HG02759 (cell line): ENCODE measurements at regions not wholly inside any gene's neighbourhood (a gene's known extent, or its start where the extent isn't known, plus 50 kb on each side); places are given as distances from the start of the nearest gene placed in this dataset.
"Not testable (repeated sequence)": the region's sequence is repeated elsewhere in the genome, so short reads cannot be mapped to it uniquely, and the experiment has no call there.

ENCODE experiments used
- ATAC-seq: cut with Tn5 transposase; IDR thresholded peaks from one replicate; pipeline ENCODE4 v1.9.1; 2021; ENCODE audit warnings: mild to moderate bottlenecking, moderate library complexity; ENCODE audit not compliant: unreplicated experiment

DNA sequence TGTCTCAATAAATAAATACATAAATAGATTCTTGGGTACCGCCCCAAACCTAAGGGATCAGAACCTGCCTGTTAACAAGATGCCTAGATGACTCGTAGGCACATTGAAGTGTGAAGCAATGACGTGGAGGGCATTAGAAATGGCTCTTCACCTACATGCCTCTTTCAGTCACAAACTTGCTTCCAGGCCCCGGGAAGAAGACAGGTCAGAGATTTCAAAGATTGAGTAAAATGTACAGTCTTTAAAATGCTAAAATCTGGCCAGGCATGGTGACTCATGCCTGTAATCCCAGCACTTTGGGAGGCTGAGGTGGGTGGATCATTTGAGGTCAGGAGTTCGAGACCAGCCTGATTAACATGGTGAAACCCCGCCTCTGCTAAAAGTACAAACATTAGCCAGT lies 480.8 kb upstream of the JARID2 start:
- no peak for ATAC-seq

GRCh38 chr6:14765721-14766390 lies 480.0 kb upstream of the JARID2 start:
- ATAC-seq: no peak

GRCh38 chr6:14766391-14766994 lies 479.4 kb upstream of the JARID2 start:
- ATAC-seq: no peak

- ATAC-seq: no peak
Measured at GRCh38 chr6:14767226-14767625, 478.6 kb upstream of the JARID2 start.

- ATAC-seq: no peak
Measured at GRCh38 chr6:14770040-14770439, 475.8 kb upstream of the JARID2 start.

GRCh38 chr6:14770572-14770971 lies 475.3 kb upstream of the JARID2 start:
- ATAC-seq: no peak

DNA sequence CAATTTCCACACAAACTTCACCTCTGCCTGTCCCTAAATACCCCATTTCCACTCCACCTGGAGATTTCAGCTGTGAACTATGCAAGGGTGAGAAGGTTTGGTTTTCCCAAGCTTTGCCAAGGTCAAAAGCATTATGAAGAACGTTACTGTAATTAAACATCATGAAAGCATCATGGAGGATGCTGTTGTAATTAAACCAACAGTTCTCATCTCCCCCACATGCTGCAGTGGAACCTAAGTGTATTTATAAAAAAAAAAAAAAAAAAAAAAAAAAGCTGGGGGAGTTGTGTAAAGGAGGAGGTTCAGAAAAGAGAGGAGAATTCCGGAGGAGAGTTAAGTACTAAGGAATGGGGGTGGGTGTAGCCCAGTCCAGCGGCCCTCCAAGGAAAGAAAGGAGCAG lies 474.9 kb upstream of the JARID2 start:
- no peak for ATAC-seq

GRCh38 chr6:14772188-14772587 lies 473.7 kb upstream of the JARID2 start:
- ATAC-seq: no peak

GRCh38 chr6:14775528-14775927 lies 470.3 kb upstream of the JARID2 start:
- ATAC-seq: no peak

GRCh38 chr6:14776307-14776706 lies 469.6 kb upstream of the JARID2 start:
- ATAC-seq: no peak

DNA sequence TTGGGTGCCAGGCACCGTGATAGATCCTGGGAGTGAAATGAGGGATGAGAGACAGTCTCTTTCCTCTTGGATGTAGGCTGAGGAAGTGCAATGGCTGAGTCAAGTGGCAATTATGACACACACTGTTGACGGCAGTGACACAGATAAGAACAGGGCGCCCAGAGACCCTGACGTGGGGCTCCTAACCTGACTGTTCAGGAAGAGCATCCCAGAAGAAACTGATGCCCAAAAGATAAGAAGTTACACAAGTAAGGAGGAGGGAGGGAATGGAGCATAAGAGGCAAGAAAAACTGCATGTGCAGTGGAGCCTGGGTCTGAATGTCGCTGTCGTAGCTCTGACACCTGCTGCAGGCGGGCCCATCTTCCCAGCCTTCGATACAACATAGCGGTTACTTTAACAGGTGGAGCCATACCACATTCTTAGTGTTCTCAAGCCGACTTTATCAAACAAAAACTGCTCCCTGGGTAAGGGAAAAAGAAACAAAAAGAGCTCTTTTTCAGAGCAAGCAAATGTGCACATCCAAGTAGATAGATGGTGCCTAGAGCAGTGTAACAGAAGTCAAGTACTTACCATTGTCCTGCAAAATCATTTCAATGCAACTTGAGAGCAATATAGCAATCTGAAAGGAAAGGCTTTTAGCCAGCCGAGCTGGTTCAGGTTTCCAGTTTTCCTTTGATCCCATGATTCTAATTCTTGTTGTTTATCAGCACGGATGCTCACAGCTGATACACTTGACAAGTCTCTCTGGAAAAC lies 463.9 kb upstream of the JARID2 start:
- no peak for ATAC-seq

GRCh38 chr6:14782921-14783464 lies 462.9 kb upstream of the JARID2 start:
- ATAC-seq: not testable (repeated sequence)

GRCh38 chr6:14783594-14783993 lies 462.3 kb upstream of the JARID2 start:
- no peak for ATAC-seq

GRCh38 chr6:14784596-14785492 lies 461.0 kb upstream of the JARID2 start:
- ATAC-seq: no peak

- no peak for ATAC-seq
Measured at GRCh38 chr6:14785493-14785790, 460.4 kb upstream of the JARID2 start.

- ATAC-seq: no peak
Measured at GRCh38 chr6:14786008-14786407, 459.9 kb upstream of the JARID2 start.

DNA sequence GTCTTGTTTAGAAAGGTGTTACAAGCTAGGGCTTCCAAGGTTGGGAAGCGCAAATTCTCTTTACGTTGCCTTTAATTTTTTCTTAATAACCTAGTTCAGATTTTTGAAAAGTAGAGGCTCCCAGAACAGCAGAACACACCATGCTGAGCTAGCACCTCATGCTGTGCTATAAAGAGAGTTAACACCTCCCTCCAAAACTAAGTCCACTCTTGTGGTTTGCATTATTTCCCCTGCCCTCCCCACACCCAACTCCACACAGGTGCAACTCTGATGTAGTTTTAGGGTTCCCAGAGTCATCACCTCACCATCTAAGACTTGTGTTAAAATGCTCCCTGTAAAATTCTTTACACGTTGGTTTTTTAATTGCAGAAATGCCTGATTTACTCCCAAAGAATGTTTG lies 459.4 kb upstream of the JARID2 start:
- no peak for ATAC-seq

- no peak for ATAC-seq
Measured at GRCh38 chr6:14787250-14787649, 458.6 kb upstream of the JARID2 start.

GRCh38 chr6:14787677-14788076 lies 458.2 kb upstream of the JARID2 start:
- ATAC-seq: no peak

DNA sequence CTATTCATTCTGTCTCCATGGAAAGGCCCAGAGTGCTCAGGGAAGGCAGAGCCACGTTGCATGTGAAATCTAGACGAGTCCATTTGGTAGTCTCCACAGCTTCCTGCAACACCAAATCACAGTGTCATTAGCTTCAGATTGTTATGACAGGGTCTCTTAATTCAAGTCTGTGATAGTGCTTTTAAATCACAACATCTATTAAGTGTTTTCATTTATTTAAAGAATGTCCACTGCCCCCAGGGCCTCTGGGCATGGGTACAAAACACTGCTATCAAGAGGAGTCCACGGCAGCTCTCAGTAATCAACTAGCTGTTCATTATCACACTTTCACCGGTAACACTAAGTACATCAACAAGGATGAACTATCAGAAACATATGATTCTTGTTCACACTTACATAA lies 455.9 kb upstream of the JARID2 start:
- ATAC-seq: no peak

DNA sequence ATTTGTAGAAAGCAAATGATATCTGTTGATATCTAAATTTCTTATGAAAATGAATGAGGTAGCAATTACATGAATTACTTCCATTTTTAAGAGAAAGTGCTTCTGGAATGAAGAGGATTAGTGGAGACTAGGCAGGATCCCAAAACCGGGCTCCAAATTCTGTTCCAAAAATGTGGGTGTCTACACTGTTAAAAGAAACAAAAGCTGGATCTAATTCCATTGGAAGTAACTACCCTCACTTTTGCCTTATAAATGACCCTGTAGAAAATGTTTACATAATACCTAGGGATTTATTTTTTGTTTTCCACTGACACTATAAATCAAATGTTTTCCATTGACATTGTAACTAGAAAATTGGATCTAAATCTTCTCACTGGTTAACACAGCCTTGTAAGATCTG lies 454.9 kb upstream of the JARID2 start:
- no peak for ATAC-seq
